CD4-positive, alpha-beta T cell treated with Interleukin-17A for 4 hours (primary cell): ENCODE measurements at regions not wholly inside any gene's neighbourhood (a gene's known extent, or its start where the extent isn't known, plus 50 kb on each side); places are given as distances from the start of the nearest gene placed in this dataset.

Source experiments
- DNase-seq: peaks from one replicate; pipeline ENCODE4 v3.0.0-alpha.2; 2020; ENCODE audit warnings: mixed read lengths

GRCh38 chr2:190810981-190811587, 69.5 kb upstream of the GLS start:
- DNase-seq = no peak

DNA sequence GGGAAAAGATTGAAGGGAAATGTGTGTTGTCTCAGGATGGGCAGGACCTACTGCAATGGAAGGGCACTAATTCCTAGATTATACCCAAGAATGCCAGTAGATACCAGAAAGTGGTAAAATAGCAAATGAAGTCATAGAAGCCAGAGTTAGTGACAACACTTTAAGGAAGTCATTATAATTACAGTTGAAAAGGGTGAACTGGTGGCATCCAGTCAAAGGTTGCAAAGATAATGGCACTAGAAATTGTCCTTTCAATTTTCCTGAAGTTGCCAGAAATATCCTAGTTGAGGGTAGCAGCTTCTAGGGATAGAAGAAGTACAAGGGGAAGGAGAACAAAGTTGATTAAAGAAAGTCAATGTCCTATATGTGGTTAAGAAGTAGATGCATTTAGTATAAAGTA, 68.8 kb upstream of the GLS start:
- DNase-seq = no peak

- no peak for DNase-seq
Measured at GRCh38 chr2:190812506-190813294, 67.9 kb upstream of the GLS start.

DNA sequence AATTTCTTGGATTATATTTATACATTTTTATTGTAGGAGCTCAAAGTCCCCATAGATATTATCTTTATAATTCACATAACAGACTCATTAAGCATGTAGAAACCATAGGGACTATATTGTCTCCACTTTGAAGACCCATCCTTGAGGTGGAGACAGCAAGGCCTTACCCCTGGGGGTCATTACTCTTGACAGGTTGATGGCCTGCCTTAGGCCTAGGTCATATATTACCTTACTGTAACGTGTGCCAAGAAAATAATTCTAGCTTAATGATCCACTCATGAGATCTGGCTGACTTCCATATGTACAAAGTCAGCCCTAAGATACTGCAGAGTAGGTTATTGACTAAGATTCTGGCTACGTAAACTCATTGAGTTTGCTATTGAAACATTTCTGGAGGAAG, 65.4 kb upstream of the GLS start:
- no peak for DNase-seq

- no peak for DNase-seq
Measured at GRCh38 chr2:190817082-190817481, 63.5 kb upstream of the GLS start.

- DNase-seq = no peak
Measured at GRCh38 chr2:190819840-190820301, 60.8 kb upstream of the GLS start.

GRCh38 chr2:190820416-190820815, 60.2 kb upstream of the GLS start:
- no peak for DNase-seq

DNA sequence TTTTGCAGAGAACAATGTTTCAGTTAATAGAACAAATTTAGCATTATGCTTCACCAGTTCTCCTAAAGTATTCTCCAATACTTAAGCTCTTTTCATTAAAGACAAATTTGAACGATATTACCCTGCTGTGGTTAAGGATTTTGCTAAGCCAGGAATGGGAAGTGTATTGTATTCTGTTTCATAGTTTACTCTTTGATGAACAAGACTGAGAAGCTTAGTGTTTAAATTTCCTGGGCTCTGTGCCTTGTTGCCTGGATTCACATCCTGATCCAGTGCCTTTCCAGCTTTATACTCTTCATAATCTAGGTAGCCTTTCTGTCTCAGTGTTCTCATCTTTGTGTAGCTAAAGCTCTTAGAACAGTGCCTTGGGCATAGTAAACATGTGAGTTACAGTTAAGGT, 58.6 kb upstream of the GLS start:
- no peak for DNase-seq

GRCh38 chr2:190827720-190828119, 52.9 kb upstream of the GLS start:
- DNase-seq = no peak

DNA sequence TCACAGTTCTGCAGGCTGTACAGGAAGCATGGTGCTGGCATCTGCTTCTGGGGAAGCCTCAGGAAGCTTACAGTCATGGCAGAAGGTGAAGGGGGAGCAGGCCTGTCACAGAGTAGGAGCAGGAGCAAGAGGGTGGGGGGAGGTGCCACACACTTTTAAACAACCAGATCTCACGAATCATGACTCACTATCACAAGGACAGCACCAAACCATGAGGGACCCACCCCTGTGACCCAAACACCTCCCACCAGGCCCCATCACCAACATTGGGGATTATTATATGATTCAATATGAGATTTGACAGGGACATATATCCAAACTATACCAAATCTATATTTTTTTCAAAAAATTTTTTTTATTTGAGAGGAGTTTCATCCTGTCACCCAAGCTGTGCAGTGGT, 51.0 kb upstream of the GLS start:
- no peak for DNase-seq
